Astrocyte (in vitro differentiated cells and primary cell): ENCODE measurements at regions not wholly inside any gene's neighbourhood (a gene's known extent, or its start where the extent isn't known, plus 50 kb on each side); places are given as distances from the start of the nearest gene placed in this dataset.
"Not testable (repeated sequence)": the region's sequence is repeated elsewhere in the genome, so short reads cannot be mapped to it uniquely, and the experiment has no call there.

Experiments
- CTCF ChIP-seq: IDR thresholded peaks from 2 replicates; pipeline ENCODE4 v1.5.1; 2011; ENCODE audit warnings: low read depth, mild to moderate bottlenecking, inconsistent platforms, low read length, moderate library complexity; ENCODE audit not compliant: insufficient read depth
- EZH2 ChIP-seq: IDR thresholded peaks from 2 replicates; pipeline ENCODE4 v1.6.1; 2012; ENCODE audit warnings: mild to moderate bottlenecking, low read length, inconsistent platforms; ENCODE audit not compliant: insufficient read depth

- TF ChIP-seq CTCF, EZH2: not testable (repeated sequence)
These were observed 124.4 kb upstream of the ZNF722 start for GRCh38 chr7:63874242-63874641.
